ENCODE measurements at regions not wholly inside any gene's neighbourhood (a gene's known extent, or its start where the extent isn't known, plus 50 kb on each side); places are given as distances from the start of the nearest gene placed in this dataset.

DNA sequence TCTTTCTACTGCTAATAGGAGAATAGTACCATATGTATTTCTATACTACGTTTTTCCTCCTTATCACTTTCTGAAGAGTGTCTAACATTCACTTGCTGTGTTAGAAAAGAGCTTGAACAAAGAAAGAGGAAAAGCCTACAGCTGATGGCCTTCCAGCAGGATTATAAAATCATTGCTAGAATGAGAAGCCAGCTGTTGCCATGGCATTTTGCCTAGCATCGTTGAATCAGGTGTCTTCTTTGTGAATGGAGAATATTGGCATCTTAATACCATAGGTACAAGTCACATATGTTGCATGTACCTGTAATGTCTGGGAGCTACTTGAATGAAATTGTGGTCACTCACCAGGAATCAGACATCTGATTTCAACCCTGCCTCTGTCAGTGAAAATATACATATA, 1174.9 kb downstream of the PCDH17 start:
- no peak overlapping the region for H3K4me3 ChIP-seq (ENCODE audit: low read length)
- TF ChIP-seq, protein P1, sequence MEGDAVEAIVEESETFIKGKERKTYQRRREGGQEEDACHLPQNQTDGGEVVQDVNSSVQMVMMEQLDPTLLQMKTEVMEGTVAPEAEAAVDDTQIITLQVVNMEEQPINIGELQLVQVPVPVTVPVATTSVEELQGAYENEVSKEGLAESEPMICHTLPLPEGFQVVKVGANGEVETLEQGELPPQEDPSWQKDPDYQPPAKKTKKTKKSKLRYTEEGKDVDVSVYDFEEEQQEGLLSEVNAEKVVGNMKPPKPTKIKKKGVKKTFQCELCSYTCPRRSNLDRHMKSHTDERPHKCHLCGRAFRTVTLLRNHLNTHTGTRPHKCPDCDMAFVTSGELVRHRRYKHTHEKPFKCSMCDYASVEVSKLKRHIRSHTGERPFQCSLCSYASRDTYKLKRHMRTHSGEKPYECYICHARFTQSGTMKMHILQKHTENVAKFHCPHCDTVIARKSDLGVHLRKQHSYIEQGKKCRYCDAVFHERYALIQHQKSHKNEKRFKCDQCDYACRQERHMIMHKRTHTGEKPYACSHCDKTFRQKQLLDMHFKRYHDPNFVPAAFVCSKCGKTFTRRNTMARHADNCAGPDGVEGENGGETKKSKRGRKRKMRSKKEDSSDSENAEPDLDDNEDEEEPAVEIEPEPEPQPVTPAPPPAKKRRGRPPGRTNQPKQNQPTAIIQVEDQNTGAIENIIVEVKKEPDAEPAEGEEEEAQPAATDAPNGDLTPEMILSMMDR (IDR thresholded peaks at IDR 0.05; ENCODE audit: insufficient read depth, low read depth, low read length, missing control alignments), result no peak
- DNase-seq (ENCODE audit: low read depth), result no peak

DNA sequence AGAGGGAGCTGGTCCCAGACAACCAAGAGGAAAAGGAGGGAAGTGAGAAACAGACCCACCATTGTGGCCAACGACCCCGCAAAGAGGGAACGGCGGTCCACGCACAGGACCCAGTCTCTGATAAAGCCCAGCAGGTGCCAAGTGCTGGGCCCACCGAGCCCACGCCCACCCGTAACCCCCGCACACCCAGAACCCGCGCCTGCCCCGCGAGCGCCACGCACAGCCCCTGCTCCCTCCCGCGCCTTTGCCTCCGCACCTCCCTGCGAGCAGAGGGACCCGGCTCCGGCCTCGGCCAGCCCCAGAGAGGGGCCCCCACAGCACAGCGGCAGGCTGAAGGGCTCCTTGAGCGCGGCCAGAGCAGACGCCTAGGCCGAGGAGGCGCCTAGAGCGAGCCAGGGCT, 1192.2 kb downstream of the PCDH17 start:
- TF ChIP-seq, protein P1 (IDR thresholded peaks at IDR 0.05; ENCODE audit: insufficient read depth, low read depth, low read length, missing control alignments), result no peak
- DNase-seq (ENCODE audit: low read depth), result no peak
- H3K4me3 ChIP-seq (ENCODE audit: low read length), result no peak overlapping the region

DNA sequence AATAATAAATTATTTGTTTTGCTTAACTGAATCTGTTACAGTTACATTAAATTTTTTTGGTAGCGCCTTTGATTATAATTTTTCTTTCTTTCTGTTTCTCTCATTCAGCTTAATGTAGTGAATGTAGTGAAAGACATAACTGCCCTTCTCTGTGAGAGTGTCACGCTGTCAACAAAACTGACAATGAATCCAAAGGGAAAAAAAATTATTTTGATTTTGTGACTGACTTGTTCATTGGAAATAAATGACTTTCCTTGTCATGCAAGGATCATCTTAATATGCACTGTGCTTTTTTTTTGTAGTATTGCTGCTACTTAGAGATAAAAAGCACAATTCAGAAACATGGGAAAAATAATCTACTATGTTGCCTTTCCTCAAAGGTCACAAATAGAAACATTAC, 1196.4 kb downstream of the PCDH17 start:
- no peak overlapping the region for H3K4me3 ChIP-seq (ENCODE audit: low read length)
- DNase-seq (ENCODE audit: low read depth), result no peak
- TF ChIP-seq, protein P1 (IDR thresholded peaks at IDR 0.05; ENCODE audit: insufficient read depth, low read depth, low read length, missing control alignments), result no peak

DNA sequence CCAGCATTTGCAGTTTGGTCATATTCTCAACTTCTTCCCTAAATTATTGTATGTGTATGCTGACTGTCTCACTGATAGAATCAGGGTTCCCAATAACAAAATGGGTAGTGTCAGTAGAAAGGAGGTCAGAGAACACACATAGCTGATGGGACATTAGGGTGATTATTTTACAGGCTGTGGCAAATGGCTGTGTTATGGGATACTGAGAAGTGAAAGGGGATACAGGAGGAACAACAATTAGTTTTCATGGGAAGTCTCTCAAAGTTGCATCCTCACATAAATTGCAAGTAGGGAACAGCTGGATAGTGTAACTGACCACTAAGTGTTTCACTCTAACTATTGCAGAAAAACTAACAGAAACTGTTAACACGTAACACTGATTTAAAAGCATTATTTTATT, 1199.3 kb downstream of the PCDH17 start:
- no peak overlapping the region for H3K4me3 ChIP-seq (ENCODE audit: low read length)
- no peak for DNase-seq (ENCODE audit: low read depth)
- TF ChIP-seq, protein P1 (IDR thresholded peaks at IDR 0.05; ENCODE audit: insufficient read depth, low read depth, low read length, missing control alignments), result no peak

DNA sequence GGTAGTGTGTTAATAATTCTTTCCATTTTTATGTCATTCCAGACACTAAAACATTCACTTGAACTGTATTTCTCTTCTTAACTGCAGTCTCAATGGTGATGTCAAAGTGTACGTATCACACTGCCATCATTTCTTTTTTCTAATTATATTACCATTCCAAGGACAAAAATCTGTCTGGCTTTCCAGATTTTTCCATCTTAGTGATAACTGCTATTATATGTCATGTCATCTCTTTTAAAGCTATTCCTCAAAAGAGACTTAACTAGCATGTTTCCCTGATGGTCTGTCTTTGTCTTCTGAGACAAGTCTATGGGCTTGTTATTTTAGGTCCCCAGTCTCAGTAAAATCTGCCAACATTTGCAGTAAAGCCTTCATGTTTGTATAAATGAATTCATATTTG, 1207.1 kb downstream of the PCDH17 start:
- TF ChIP-seq, protein P1 (IDR thresholded peaks at IDR 0.05; ENCODE audit: insufficient read depth, low read depth, low read length, missing control alignments), result no peak
- DNase-seq (ENCODE audit: low read depth), result no peak
- H3K4me3 ChIP-seq (ENCODE audit: low read length), result no peak overlapping the region

DNA sequence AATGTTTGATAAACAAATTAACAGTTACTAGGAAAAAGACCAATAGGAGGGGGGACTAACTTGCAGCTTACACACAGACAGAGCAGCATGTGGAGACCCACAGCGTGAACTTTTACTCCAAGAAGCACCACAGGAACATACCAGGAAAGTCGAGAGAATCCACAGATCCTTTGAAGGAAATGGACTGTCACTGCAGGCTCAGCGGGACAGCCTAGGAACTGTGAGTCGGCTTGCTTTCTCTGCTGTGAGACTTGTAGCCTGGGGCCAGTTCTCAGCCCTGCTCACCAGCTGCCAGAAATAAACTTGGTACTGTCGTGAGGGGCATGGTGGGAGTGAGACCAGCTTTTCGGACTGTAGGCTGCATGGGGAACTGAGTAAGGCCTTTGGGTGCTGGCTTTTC, 1211.5 kb downstream of the PCDH17 start:
- DNase-seq (ENCODE audit: low read depth), result no peak
- TF ChIP-seq, protein P1 (IDR thresholded peaks at IDR 0.05; ENCODE audit: insufficient read depth, low read depth, low read length, missing control alignments), result no peak

DNA sequence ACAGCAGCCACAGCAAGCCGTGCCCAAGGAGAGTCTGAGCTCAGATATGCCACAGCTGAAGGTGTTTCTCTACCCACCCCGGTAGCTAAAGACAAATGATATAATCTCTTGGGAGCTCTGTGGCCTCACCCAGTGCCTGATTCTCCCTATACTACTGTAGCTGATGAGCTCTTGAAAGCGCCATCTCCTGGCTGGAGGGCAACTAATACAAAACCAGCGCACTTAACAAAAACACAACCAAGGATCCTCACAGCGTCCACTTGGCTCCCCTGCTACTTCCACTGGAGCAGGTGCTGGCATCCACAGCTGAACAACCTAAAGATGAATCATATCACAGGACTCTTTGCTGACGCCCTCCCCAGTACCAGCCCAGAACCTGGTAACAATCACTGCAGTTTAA, 1212.0 kb downstream of the PCDH17 start:
- TF ChIP-seq, protein P1 (IDR thresholded peaks at IDR 0.05; ENCODE audit: insufficient read depth, low read depth, low read length, missing control alignments), result no peak
- DNase-seq (ENCODE audit: low read depth), result no peak
- H3K4me3 ChIP-seq (ENCODE audit: low read length), result no peak overlapping the region

More for the DNA sequence above, 1211.5 kb downstream of the PCDH17 start:
- no peak overlapping the region for H3K4me3 ChIP-seq (ENCODE audit: low read length)

Data from epithelial cell of esophagus (primary cell).